Upper lobe of left lung (tissue), 4 donors: ENCODE measurements at regions not wholly inside any gene's neighbourhood (a gene's known extent, or its start where the extent isn't known, plus 50 kb on each side); places are given as distances from the start of the nearest gene placed in this dataset.

Experiments
- CTCF ChIP-seq, 6 experiments: fragments of 450-650 bp in 4 of 6; fragments of 200-600 bp in 2 of 6; sonication (generic) in 2 of 6; IDR thresholded peaks; one replicate each; pipeline ENCODE4 v1.5.1; 2016 to 2019; ENCODE audit warnings: antibody characterized with exemption in 6 of 6
- POLR2AphosphoS5 ChIP-seq, 2 donors: sonication (generic); formaldehyde crosslinking; IDR thresholded peaks; one replicate each; pipeline ENCODE4 v1.5.1; 2017; ENCODE audit warnings: antibody characterized with exemption in 2 of 2

- TF ChIP-seq CTCF (IDR thresholded peaks at IDR 0.05) (no peak), POLR2AphosphoS5 (IDR thresholded peaks at IDR 0.05) (no peak)
Observed at GRCh38 chr10:32156031-32156495, 99.8 kb upstream of the KIF5B start.
